Head of caudate nucleus (tissue), 42 donors: ENCODE measurements at regions not wholly inside any gene's neighbourhood (a gene's known extent, or its start where the extent isn't known, plus 50 kb on each side); places are given as distances from the start of the nearest gene placed in this dataset.
"Not testable (repeated sequence)": the region's sequence is repeated elsewhere in the genome, so short reads cannot be mapped to it uniquely, and the experiment has no call there.

ENCODE experiments used
- DNase-seq, 42 donors: peaks; one replicate each; pipeline versions ENCODE4 v3.0.0 to v3.0.0-alpha.2; 2020 to 2021; ENCODE audit warnings: mixed read lengths in 7 of 42
- intact Hi-C: fragments of 100-400 bp; cut with DNase I; formaldehyde crosslinking; loops from one replicate; pipeline ENCODE4 v1.15.0; 2022

DNA sequence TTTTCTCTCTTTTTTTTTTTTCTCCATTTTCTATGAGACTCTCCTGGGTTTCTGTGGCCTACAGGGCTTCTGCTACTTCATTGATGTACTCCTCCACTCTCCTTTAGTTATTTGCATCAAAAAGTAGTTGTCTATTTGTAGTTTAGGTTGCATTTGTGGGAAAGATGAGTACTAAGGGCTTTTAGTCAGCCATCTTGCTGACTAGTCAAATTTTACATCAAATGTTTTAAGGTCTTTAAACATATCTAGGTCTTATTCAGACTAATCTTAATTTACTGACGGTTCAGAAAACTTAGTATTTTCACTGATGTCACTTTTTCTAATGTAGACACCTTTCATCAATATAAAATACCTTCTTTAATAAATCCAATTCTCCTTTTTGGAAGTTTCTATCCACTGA lies 871.0 kb downstream of the PLOD2 start:
- no peak for DNase-seq
- intact Hi-C loops, result no loop called here

DNA sequence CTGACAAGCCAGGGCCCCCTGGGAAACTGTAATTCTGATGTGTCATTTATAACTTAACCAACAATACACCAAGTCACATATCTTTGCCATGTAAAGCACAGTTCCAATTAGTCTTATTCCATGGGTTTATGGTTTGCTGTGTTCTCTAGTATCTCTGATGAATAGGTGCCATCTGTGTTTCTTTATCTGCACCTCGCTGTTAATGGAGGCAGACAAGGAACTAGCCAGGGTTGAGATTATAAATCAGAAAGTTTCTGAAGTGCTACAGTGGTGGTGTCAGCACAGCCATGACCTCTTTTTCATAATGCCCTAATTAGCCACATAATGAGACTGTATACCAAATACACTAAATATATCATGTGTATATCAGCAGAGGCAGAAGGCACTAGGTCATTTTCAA lies 866.4 kb downstream of the PLOD2 start:
- intact Hi-C loops, result no loop called here
- DNase-seq, result no peak

DNA sequence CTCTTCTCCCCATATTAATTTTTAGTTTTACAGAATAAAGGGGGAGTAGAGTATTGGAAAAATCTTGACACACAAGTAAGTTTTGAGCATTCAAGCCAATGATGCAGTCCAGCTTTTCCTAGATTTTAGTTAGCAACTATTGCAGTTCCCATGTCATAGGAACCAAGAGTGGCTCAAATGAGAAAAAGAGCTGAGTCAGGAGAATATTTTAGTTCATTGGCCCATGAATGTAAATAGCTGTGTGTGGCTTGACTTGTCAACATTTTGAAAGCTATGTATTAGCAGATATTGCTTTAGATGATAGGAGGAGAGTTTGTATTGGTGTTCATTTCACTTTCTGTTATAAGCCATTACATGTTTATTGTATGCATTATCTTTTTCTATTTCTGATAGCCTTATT lies 853.7 kb downstream of the PLOD2 start:
- intact Hi-C loops, result no loop called here
- no peak for DNase-seq

DNA sequence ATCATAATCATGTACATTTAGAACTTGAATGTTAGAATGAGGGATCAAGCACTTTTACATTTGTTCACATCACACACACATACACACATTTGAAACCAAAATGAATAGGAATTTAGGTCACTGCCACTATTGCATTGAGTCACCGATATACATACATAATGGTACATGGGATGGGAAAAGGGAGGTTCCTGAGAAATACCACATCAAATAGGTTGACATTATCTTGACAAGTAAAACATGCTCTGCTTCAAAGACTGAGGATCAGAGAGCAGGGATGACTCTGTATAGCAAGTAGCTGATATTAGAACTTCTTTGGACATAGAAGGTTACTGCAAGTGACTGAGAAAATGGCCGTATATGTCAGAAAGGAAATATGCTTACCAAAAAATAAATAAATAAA lies 847.2 kb downstream of the PLOD2 start:
- DNase-seq, result no peak
- intact Hi-C loops, result no loop called here

DNA sequence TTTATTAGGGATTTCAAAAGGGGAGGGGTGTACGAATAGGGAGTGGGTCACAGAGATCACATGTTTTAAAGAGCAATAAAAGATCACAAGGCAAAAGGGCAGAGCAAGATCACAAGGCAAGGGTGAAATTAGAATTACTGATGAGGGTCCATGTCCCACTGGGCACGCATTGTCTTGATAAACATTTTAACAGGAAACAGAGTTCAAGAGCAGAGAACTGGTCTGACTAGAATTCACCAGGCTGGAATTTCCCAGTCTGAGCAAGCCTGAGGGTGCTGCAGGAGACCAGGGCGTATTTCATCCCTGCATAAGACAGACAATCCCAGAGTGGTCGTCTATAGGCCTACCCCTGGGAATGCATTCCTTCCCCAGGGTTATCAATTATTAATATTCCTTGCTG lies 844.7 kb downstream of the PLOD2 start:
- DNase-seq, intact Hi-C loops: not testable (repeated sequence)

DNA sequence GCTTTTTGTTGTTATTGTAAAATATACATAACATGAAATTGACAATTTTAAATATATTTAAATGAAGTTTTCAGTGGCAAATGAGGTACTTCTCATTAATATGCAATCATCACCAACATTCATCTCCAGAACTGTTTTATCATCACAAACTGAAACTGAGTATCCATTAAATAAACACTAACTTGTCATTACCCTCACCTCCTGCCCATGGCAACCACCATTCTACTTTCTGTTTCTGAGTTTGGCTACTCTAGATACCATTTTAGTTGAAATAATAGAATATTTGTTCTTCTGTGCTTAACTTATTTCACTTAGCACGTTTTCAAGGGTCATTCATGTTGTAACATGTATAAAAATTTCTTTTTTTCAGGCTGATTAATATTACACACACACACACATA lies 834.3 kb downstream of the PLOD2 start:
- no peak for DNase-seq

DNA sequence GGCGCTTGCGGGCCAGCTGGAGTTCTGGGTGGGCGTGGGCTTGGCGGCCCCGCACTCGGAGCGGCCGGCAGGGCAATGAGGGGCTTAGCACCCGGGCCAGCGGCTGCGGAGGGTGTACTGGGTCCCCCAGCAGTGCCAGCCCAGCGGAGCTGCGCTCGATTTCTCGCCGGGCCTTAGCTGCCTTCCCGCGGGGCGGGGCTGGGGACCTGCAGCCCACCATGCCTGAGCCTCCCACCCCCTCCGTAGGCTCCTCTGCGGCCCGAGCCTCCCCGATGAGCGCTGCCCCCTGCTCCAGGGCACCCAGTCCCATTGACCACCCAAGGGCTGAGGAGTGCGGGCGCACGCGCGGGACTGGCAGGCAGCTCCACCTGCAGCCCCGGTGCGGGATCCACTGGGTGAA lies 827.6 kb downstream of the PLOD2 start:
- intact Hi-C loops, DNase-seq: not testable (repeated sequence)

More for the DNA sequence above, 834.3 kb downstream of the PLOD2 start:
- intact Hi-C loops, result no loop called here

DNA sequence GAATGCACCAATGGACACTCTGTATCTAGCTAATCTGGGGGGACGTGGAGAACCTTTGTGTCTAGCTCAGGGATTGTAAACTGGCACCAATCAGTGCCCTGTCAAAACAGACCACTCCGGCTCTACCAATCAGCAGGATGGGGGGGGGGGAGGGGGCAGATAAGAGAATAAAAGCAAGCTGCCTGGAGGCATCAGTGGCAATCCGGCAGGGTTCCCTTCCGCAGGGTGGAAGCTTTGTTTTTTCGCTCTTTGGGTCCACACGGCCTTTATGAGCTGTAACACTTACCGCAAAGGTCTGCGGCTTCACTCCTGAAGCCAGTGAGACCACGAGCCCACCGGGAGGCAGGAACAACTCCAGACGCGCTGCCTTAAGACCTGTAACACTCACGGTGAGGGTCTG lies 827.1 kb downstream of the PLOD2 start:
- DNase-seq, result no peak
- intact Hi-C loops, result no loop called here

DNA sequence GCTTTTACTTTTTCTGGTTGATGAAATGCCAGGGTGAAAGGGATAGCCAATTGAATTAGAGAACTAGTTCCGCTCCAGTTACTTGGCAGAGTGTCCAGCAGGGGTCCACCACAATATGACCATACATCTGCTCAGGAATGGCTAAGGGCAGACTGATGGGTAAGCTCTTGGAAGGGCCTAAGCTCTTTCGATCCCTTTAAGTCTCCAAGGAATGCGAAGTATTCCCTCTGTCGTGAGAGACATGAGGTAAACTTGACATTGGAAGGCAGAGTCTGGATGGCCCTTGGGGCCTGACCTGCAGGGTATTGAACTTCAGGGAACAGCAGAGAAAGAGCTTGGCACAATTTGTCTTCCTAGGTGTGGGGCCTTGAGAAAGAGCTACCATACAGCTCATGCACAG lies 805.8 kb downstream of the PLOD2 start:
- intact Hi-C loops, result no loop called here
- no peak for DNase-seq

DNA sequence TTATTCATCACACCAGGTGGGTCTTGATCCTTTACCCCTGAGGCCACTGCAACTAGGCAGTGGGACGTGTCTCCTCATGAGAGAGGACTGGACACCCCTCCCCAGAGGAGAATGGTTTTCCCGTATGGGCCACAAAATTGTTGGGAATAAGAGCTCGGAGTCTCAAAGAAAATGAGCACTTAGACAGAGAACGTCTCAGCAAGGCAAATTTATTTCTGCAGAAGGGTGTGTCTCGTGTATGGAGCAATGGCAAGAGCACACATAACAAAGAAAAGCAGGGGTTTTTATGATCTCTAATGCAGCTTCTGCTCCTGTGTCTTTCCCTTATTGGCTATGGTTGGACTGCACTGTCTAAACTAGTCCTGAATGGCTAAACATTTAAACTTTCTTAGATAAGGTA lies 803.5 kb downstream of the PLOD2 start:
- intact Hi-C loops, result no loop called here
- no peak for DNase-seq

DNA sequence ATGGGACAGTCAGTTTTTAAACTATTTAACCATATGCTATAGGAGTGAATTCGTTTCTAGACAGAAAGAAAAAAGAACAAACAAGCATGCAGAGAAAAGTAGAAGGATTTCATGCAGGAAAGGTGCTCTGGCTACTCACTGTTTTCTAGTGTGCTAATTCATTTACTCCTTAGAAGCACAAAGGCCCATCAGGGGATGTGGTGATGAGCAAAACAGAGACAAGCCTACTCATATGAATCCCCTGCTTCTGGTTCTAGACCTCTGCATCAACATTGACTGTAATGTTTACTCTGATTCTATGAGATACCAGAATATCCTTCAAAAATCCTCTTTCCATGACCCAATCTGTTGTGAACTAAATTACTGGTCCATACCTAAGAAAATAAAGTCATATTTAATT lies 801.9 kb downstream of the PLOD2 start:
- DNase-seq, result no peak
- intact Hi-C loops, result no loop called here

DNA sequence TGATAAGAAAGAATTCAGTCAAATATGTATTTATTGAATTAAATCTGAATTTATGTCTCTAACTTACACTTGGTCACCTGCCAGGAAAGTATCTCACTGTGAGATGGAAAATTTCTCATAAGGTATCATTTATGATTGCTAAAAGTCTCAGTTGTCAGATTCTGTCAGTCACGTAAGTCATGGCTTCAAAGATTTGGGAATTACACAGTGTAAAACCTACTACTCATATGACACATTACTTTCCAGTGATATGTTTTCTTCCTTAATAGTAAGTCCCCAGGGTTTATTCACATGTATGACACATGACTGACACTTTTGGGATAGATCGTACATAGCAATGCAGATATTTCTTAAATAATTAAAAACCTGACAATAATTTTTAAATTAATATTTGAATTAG lies 792.2 kb downstream of the PLOD2 start:
- no peak for DNase-seq
- intact Hi-C loops, result no loop called here

DNA sequence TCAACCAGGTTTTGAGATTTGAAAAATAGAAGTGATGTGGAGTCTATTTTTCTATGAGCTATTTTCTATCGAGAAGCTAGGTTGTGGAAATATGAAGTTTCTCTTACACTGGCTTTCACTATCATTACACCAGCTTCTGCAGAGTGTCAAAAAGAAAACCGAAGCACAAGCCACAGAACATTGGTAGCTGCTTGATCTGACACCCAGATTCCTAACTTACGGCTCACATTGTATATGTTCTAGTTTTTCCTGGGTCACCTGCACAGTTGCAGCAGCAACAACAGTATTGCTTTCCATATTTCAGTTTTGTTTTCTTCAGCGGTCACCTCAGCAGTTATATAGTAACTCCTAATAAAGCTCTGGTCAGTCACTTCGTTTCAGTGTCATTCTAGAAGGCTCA lies 790.1 kb downstream of the PLOD2 start:
- intact Hi-C loops, result no loop called here

DNA sequence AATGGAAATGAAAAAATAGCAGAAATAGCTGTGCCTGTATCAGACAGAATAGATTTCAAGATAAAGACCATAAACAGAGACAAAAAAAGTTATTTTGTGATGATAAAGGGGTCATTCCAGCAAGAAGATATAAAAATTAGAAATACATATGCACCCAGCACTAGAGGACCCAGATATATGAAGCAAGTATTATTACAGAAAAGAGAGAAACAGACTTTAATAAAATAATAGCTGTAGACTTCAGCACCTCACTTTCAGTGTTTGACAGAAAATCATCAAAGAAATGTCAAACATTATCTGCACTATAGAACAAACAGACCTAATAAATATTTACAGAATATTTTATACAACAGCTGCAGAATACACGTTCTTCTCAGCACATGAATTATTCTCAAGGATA lies 783.7 kb downstream of the PLOD2 start:
- intact Hi-C loops, result no loop called here
- DNase-seq, result no peak

More for the DNA sequence above, 790.1 kb downstream of the PLOD2 start:
- DNase-seq, result no peak

DNA sequence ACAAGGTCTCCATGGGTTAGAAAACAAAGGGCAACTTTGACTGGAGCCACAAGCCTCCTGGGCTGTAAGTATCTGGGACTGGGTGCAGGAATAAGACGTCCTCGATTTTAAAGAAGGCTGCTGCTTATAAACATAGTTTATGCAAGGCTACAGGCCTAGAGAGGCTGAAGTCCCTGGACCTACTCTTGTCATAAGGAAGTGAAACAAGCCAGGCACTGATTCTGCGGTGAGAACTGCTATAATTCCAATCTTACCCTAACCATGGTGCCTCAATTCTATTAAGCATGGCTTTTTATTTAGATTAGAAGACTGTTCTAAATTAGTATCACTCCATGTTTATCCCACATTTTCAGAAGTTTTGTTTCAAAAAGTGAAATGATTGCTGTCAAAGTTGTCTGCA lies 777.6 kb downstream of the PLOD2 start:
- DNase-seq, result no peak
- intact Hi-C loops, result no loop called here

DNA sequence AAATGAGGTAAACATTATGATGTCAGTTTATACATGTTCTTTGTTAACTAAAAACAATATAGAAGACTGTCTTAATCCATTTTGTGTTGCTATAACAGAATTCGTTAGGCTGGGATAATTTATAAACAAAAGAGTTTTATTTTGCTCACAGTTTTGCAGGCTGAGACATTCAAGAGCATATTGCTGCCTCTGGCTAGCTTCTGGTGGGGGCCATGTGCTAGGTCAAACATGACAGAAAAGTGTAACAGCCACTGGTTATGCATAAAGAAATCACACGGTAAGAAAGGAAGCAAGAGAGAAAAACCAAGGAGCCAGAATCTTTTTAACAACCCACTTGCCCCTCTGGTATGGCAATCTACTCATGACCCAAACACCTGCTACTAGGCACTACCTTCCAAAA lies 776.7 kb downstream of the PLOD2 start:
- intact Hi-C loops, result no loop called here
- no peak for DNase-seq

DNA sequence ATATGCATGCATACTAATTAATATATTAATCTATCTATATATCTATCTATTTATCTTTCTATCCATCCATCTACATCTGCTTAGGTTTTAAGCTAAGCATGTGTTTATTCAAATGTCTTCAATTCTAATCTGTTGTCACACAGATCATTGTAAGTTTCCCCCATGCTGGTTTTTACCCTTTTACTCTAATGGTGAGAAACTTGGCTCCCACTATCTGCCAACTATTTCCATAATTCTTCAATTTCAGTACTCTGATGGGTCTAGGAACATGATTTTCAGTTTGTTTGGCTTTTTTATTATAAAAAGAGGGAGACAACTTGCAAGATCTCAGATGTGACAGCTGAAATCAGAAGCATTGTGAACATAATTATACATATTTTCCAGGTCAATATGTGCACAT lies 773.8 kb downstream of the PLOD2 start:
- DNase-seq, result no peak
- intact Hi-C loops, result no loop called here

DNA sequence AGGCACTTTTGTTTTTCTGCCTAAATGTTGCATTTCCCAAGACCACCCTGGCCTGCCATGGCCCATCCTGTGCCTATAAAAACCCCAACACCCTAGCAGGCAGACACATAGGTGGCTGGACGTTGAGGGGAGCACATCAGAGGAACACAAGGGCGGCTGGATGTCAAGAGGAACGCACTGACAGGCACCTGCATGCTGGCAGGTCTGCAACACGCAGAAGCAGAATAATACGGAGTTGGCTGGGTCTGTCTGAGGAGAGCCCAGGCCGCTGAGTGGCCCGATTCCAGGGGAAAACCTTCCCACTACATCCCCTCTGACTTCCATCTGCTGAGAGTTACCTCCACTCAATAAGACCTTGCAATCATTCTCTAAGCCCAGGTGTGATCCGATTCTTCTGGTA lies 765.6 kb downstream of the PLOD2 start:
- DNase-seq, result no peak
- intact Hi-C loops, result no loop called here

DNA sequence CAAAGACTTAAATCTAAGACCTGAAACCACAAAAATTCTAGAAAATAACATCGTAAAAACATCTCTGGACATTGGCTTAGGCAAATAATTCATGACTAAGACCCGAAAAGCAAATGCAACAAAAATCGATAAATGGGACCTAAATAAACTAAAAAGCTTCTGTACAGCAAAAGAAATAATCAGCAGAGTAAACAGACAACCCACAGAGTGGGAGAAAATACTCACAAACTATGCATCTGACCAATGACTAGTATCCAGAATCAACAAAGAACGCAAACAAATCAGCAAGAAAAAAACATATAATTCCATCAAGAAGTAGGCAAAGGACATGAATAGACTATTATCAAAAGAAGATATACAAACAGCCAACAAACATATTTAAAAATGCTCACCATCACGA lies 749.4 kb downstream of the PLOD2 start:
- intact Hi-C loops, result no loop called here
- DNase-seq, result no peak

DNA sequence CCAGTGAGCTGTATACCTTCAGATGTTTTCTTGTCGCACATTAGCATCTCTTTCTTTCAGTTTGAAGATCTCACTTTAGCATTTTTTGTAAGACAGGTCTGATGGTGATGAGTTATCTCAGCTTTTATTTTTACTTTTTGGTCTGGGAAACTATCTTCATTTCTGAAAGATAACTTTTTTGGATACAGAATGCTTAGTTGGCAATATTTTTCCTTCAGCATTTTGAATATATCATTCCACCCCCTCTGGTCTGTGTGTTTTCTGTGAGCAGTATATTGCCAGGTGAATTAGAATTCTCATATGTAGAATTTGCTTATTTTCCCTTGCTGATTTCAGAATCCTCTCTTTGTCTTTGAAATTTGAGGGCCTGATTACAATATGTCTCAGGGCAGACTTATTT lies 743.3 kb downstream of the PLOD2 start:
- intact Hi-C loops, result no loop called here
- no peak for DNase-seq

DNA sequence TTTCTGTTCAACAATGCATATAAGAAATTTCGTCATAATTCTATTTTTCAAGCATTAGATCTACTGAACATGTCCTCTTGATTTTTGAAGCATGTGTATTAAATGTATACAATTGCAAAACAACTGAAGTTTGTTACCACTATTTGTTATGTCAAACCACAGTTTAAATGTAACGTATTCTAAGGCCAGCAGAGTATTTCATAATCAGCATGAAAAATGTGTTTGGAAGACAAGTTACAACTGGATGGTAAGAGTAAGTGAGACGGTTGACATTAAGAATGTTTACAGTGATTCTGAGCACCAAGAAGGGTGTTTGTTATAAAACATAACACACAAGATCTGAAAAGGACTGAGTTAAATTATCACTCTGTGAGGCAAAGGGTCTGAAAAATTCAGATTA lies 738.4 kb downstream of the PLOD2 start:
- intact Hi-C loops, result no loop called here
- DNase-seq, result no peak

DNA sequence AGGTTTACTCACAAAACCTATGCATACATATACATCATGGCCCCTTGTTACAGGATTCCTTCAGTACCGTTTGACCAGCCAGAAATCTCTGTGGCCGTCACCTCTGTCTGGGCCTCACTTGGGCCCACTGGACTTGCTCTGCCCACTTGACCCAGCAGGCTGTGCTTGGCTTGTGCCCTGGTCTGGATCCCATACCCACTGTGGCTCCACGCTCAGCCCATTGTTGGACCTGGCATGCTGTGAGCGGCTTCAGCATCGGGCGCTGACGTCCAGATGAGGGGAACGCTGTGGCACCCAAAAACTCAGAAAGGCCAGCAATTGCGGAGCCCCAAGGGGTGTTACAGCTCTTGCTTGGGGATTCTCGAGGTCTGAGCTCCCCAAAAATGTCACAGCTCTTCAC lies 733.6 kb downstream of the PLOD2 start:
- intact Hi-C loops, result no loop called here
- no peak for DNase-seq

DNA sequence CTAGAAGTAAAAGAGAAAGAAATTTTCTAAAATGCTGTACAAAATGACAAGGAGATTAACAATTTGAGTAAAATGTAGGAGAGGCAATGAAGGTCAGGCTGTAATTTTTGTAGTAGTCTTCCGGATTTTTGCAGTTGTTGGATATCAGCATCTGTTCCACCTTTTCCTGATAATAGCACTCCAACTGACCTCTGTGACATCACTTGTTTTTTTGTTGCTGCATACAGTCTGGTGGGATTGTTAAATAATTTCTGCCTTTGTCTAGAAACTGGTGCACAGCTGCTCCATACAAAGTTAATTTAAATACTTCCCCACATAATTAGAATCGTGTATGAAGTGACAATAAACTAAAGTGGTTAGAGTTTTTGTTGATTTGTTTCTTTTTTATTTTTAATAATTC lies 731.4 kb downstream of the PLOD2 start:
- intact Hi-C loops, result no loop called here
- DNase-seq, result no peak
